ENCODE measurements at regions not wholly inside any gene's neighbourhood (a gene's known extent, or its start where the extent isn't known, plus 50 kb on each side); places are given as distances from the start of the nearest gene placed in this dataset.

GRCh38 chr10:109405338-109405737, 518.0 kb downstream of the XPNPEP1 start:
- no peak for TF ChIP-seq CTCF (IDR thresholded peaks at IDR 0.05; ENCODE audit: insufficient read depth, low read length, poor library complexity, severe bottlenecking)
- no peak for TF ChIP-seq EZH2phosphoT487 (conservative IDR thresholded peaks at IDR 0.05; ENCODE audit: low read length)
